K562 (cell line): ENCODE measurements at regions not wholly inside any gene's neighbourhood (a gene's known extent, or its start where the extent isn't known, plus 50 kb on each side); places are given as distances from the start of the nearest gene placed in this dataset.

Experiments used
- ATAC-seq: fragments of 200-7000 bp; cut with Tn5 transposase; 3 replicates; pipeline ENCODE4 v1.9.1; 2020; ENCODE audit warnings: moderate library complexity
- BruUV-seq: library from RNA; stranded (reverse); fragments of 400-500 nt; replicated peaks from 2 replicates; lab custom pipeline; 2021; lab: Mats Ljungman, UMichigan
- CTCF ChIA-PET: fragments of 300-600 bp; formaldehyde crosslinking; extraction: SDS; loops from one replicate; lab custom pipeline; 2021; ENCODE audit warnings: low intra/inter-chr PET ratio; lab: Yijun Ruan, JAX
- POLR2A ChIA-PET: fragments of 300-600, 350-650 bp; sonication (Branson Sonifier 250); formaldehyde crosslinking; extraction: SDS; loops from one replicate; lab custom pipeline; 2021; ENCODE audit warnings: antibody characterized with exemption, inconsistent platforms; lab: Yijun Ruan, JAX
- DNase-seq, 4 experiments: peaks; one replicate each; pipeline versions ENCODE4 v3.0.0 to v3.0.0-alpha.2; 2011 to 2018; ENCODE audit warnings: low spot score in 3 of 4, mixed read lengths in 3 of 4; ENCODE audit errors: extremely low read depth in 1 of 4
- FAIRE-seq: peaks from 2 replicates; lab custom pipeline; 2011; peaks lifted over from hg19 to GRCh38; lab: Jason Lieb, UNC
- H2AFZ ChIP-seq: 2 replicates; pipeline ENCODE4 v1.6.0; 2011; ENCODE audit warnings: low read depth, low read length, control low read depth, inconsistent platforms
- H3K27ac ChIP-seq: fragments of 200-600 bp; 3 replicates; pipeline ENCODE4 v1.8.0; 2011; ENCODE audit warnings: low read depth, mild to moderate bottlenecking, control low read depth, inconsistent platforms, low read length, moderate library complexity, mixed read lengths; ENCODE audit errors: extremely low read depth
- H3K27me3 ChIP-seq, 2 experiments: fragments of 300-600 bp in 1 of 2; 2 replicates in 1 of 2; 3 replicates in 1 of 2; pipeline versions ENCODE4 v1.6.0 to v1.8.0; 2011; ENCODE audit warnings: inconsistent platforms in 2 of 2, low read length in 2 of 2, mild to moderate bottlenecking in 1 of 2, mixed read lengths in 1 of 2, moderate library complexity in 1 of 2; ENCODE audit not compliant: control insufficient read depth in 2 of 2, insufficient read depth in 2 of 2
- H3K36me3 ChIP-seq: fragments of 300-600 bp; 3 replicates; pipeline ENCODE4 v1.8.0; 2011; ENCODE audit warnings: mild to moderate bottlenecking, low read length, inconsistent platforms; ENCODE audit not compliant: control insufficient read depth, insufficient read depth
- H3K4me1 ChIP-seq, 2 experiments: fragments of 200-600 bp in 1 of 2; replicated peaks in 1 of 2; 2 replicates in 1 of 2; 3 replicates in 1 of 2; pipeline versions ENCODE4 v1.5.1 to v1.8.0; 2011; ENCODE audit warnings: inconsistent platforms in 2 of 2, low read length in 2 of 2, mild to moderate bottlenecking in 1 of 2, mixed read lengths in 1 of 2, moderate library complexity in 1 of 2; ENCODE audit not compliant: control insufficient read depth in 2 of 2, insufficient read depth in 2 of 2
- H3K4me2 ChIP-seq: 2 replicates; pipeline ENCODE4 v1.6.1; 2011; ENCODE audit warnings: low read length, control low read depth, inconsistent platforms, mixed read lengths; ENCODE audit not compliant: insufficient read depth
- H3K4me3 ChIP-seq: fragments of 200-600 bp; sonication (generic), shearing (Covaris generic); 2 replicates; pipeline ENCODE4 v1.5.1; 2016; ENCODE audit warnings: control low read depth, inconsistent platforms
- H3K79me2 ChIP-seq: fragments of 200-600 bp; 3 replicates; pipeline ENCODE4 v1.8.0; 2011; ENCODE audit warnings: low read length, inconsistent platforms; ENCODE audit not compliant: control insufficient read depth, insufficient read depth
- H3K9ac ChIP-seq, 2 experiments: 2 replicates each; pipeline versions ENCODE4 v1.6.0 to v1.6.1; 2011; ENCODE audit warnings: low read depth in 2 of 2, low read length in 2 of 2, control low read depth in 1 of 2, inconsistent platforms in 1 of 2, mild to moderate bottlenecking in 1 of 2, mixed read lengths in 1 of 2; ENCODE audit not compliant: insufficient read depth in 1 of 2
- H3K9me1 ChIP-seq: one replicate; pipeline ENCODE4 v1.6.0; 2011; ENCODE audit warnings: inconsistent platforms, mild to moderate bottlenecking, low read length, moderate library complexity; ENCODE audit not compliant: control insufficient read depth, insufficient read depth
- H3K9me3 ChIP-seq: replicated peaks from 2 replicates; pipeline ENCODE4 v1.5.1; 2011; ENCODE audit warnings: low read depth, low read length, inconsistent platforms; ENCODE audit not compliant: control insufficient read depth, insufficient read depth
- H4K20me1 ChIP-seq: replicated peaks from 2 replicates; pipeline ENCODE4 v1.6.1; 2011; ENCODE audit warnings: low read length, inconsistent platforms, mixed read lengths; ENCODE audit not compliant: control insufficient read depth, insufficient read depth
- ADNP ChIP-seq: fragments of 200-800 bp; sonication (Bioruptor generic); IDR thresholded peaks from 2 replicates; pipeline ENCODE4 v1.6.1; 2016; ENCODE audit warnings: missing genetic modification characterization, missing compliant biosample characterization
- FOXA3 ChIP-seq, 2 experiments: fragments of 450-650 bp in 1 of 2; sonication (generic) in 1 of 2; formaldehyde crosslinking; IDR thresholded peaks in 1 of 2; conservative IDR thresholded peaks in 1 of 2; 2 replicates each; pipeline versions ENCODE4 v1.4.0 to v1.8.0; 2020 to 2022; ENCODE audit warnings: mild to moderate bottlenecking in 2 of 2, missing genetic modification reagents in 1 of 2
- GATAD2A ChIP-seq: fragments of 450-650 bp; IDR thresholded peaks from 2 replicates; pipeline ENCODE4 v1.6.1; 2017
- HMG20B ChIP-seq: fragments of 250-450 bp; sonication (Bioruptor Pico); IDR thresholded peaks from 2 replicates; pipeline ENCODE4 v1.5.0; 2021; ENCODE audit warnings: mild to moderate bottlenecking
- KDM1A ChIP-seq, 2 experiments: fragments of 450-650 bp; IDR thresholded peaks; 2 replicates each; pipeline ENCODE4 v1.6.1; 2016; ENCODE audit warnings: mild to moderate bottlenecking in 2 of 2
- LCOR ChIP-seq: sonication (generic); formaldehyde crosslinking; IDR thresholded peaks from 2 replicates; pipeline ENCODE4 v1.8.0; 2022; ENCODE audit warnings: mild to moderate bottlenecking, missing genetic modification reagents
- RBFOX2 ChIP-seq: fragments of 200-400 bp; formaldehyde crosslinking; IDR thresholded peaks from 2 replicates; pipeline ENCODE4 v1.6.1; 2017; ENCODE audit warnings: low read depth, mild to moderate bottlenecking, low read length, moderate library complexity
- RBM15 ChIP-seq: fragments of 200-400 bp; formaldehyde crosslinking; IDR thresholded peaks from 2 replicates; pipeline ENCODE4 v1.6.1; 2018; ENCODE audit warnings: mild to moderate bottlenecking, low read length, moderate library complexity; ENCODE audit not compliant: insufficient read depth
- SRSF1 ChIP-seq: fragments of 200-400 bp; formaldehyde crosslinking; IDR thresholded peaks from 2 replicates; pipeline ENCODE4 v1.6.1; 2017; ENCODE audit warnings: mild to moderate bottlenecking, low read depth, low read length, moderate library complexity
- STAT5B ChIP-seq: fragments of 250-450 bp; sonication (Bioruptor Pico); IDR thresholded peaks from 2 replicates; pipeline ENCODE4 v1.8.0; 2021; ENCODE audit warnings: mild to moderate bottlenecking, inconsistent platforms
- ZBTB26 ChIP-seq: fragments of 450-650 bp; formaldehyde crosslinking; IDR thresholded peaks from 2 replicates; pipeline ENCODE4 v1.4.0; 2022; ENCODE audit warnings: missing genetic modification characterization
- ZBTB7A ChIP-seq: IDR thresholded peaks from 2 replicates; pipeline ENCODE4 v1.6.1; 2011; ENCODE audit warnings: low read depth, mild to moderate bottlenecking, low read length, moderate library complexity, borderline replicate concordance; ENCODE audit not compliant: control insufficient read depth
- ZFPM2 ChIP-seq: fragments of 250-450 bp; sonication (Bioruptor Pico); IDR thresholded peaks from 2 replicates; pipeline ENCODE4 v1.5.1; 2022; ENCODE audit warnings: mild to moderate bottlenecking
- ZNF224 ChIP-seq: sonication (generic); formaldehyde crosslinking; IDR thresholded peaks from 2 replicates; pipeline ENCODE4 v1.8.0; 2022; ENCODE audit warnings: mild to moderate bottlenecking, missing genetic modification reagents
- ZNF347 ChIP-seq: fragments of 450-650 bp; formaldehyde crosslinking; IDR thresholded peaks from 2 replicates; pipeline ENCODE4 v1.4.0; 2020; ENCODE audit warnings: low read depth, mild to moderate bottlenecking, moderate library complexity
- ZNF431 ChIP-seq: sonication (generic); formaldehyde crosslinking; IDR thresholded peaks from 2 replicates; pipeline ENCODE4 v1.8.0; 2022; ENCODE audit warnings: mild to moderate bottlenecking, missing genetic modification reagents
- ZNF507 ChIP-seq: conservative IDR thresholded peaks from 2 replicates; pipeline ENCODE4 v1.6.1; 2017; ENCODE audit warnings: missing genetic modification characterization, missing compliant biosample characterization
- ZNF695 ChIP-seq: fragments of 450-650 bp; formaldehyde crosslinking; IDR thresholded peaks from 2 replicates; pipeline ENCODE4 v1.4.0; 2020; ENCODE audit warnings: mild to moderate bottlenecking, moderate library complexity
- WGBS: fragments of 100-300 bp; shearing (Covaris generic); methylation state at CpG from one replicate; pipeline ENCODE4 v1.1.6; 2016; ENCODE audit warnings: low coverage, mixed read lengths; ENCODE audit not compliant: insufficient coverage; ENCODE audit errors: missing lambda C conversion rate; 5-methylcytosine and 5-hydroxymethylcytosine counted together
- in situ Hi-C: fragments of 300-500 bp; cut with MboI; formaldehyde crosslinking; loops from 4 replicates; pipeline ENCODE4 v1.15.0; 2018; ENCODE audit warnings: inconsistent platforms, mixed read lengths
- intact Hi-C: fragments of 100-400 bp; cut with micrococcal nuclease; formaldehyde crosslinking; loops from 2 replicates; pipeline ENCODE4 v1.14.2; 2022
- TF ChIP-seq, protein P1 (sequence below): fragments of 450-650 bp; IDR thresholded peaks from 2 replicates; pipeline ENCODE4 v1.6.1; 2017; ENCODE audit warnings: mild to moderate bottlenecking, moderate library complexity
- TF ChIP-seq, protein P2 (sequence below): sonication (generic); formaldehyde crosslinking; IDR thresholded peaks from 2 replicates; pipeline ENCODE4 v1.8.0; 2022; ENCODE audit warnings: missing genetic modification reagents, mild to moderate bottlenecking, borderline replicate concordance

- Histone ChIP-seq H3K9ac (no peak overlapping the region), H3K9me3 (no peaks in the 10 kb centered on the region), H3K27ac (no peak overlapping the region), H3K4me2 (no peak overlapping the region), H3K4me1 (no peaks in the 10 kb centered on the region), H3K9me1 (no peaks in the 10 kb centered on the region), H3K79me2 (no peaks in the 10 kb centered on the region), H3K27me3 (no peaks in the 10 kb centered on the region; a peak in 1 of 5 replicates), H2AFZ (no peak overlapping the region), H3K36me3 (no peaks in the 10 kb centered on the region), H3K4me3 (no peak overlapping the region), H4K20me1 (no peaks in the 10 kb centered on the region)
- no TSS peak for BruUV-seq
- 0% methylated on average over 2 of the region's 2 CpGs for WGBS
- no peak for FAIRE-seq
- ChIA-PET POLR2A (no interaction called here), CTCF (no interaction called here)
- TF ChIP-seq HMG20B (CRISPR knock-in tag) (no peak), SRSF1 (no peak), FOXA3 (CRISPR knock-in tag; conservative IDR thresholded peaks at IDR 0.05 in 1 of 2, IDR thresholded peaks at IDR 0.05 in 1 of 2) (no peak), LCOR (CRISPR knock-in tag) (no peak), ZNF695 (CRISPR knock-in tag) (no peak), ADNP (tag) (no peak), ZBTB7A (no peak), RBFOX2 (no peak), RBM15 (no peak), ZFPM2 (CRISPR knock-in tag) (no peak), KDM1A (IDR thresholded peaks at IDR 0.05) (no peak), GATAD2A (no peak), ZNF347 (no peak), ZBTB26 (CRISPR knock-in tag) (no peak), ZNF507 (tag) (no peak), STAT5B (no peak), ZNF224 (CRISPR knock-in tag) (no peak), ZNF431 (CRISPR knock-in tag) (no peak)
- TF ChIP-seq, protein P1, sequence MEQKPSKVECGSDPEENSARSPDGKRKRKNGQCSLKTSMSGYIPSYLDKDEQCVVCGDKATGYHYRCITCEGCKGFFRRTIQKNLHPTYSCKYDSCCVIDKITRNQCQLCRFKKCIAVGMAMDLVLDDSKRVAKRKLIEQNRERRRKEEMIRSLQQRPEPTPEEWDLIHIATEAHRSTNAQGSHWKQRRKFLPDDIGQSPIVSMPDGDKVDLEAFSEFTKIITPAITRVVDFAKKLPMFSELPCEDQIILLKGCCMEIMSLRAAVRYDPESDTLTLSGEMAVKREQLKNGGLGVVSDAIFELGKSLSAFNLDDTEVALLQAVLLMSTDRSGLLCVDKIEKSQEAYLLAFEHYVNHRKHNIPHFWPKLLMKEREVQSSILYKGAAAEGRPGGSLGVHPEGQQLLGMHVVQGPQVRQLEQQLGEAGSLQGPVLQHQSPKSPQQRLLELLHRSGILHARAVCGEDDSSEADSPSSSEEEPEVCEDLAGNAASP: no peak
- TF ChIP-seq, protein P2, sequence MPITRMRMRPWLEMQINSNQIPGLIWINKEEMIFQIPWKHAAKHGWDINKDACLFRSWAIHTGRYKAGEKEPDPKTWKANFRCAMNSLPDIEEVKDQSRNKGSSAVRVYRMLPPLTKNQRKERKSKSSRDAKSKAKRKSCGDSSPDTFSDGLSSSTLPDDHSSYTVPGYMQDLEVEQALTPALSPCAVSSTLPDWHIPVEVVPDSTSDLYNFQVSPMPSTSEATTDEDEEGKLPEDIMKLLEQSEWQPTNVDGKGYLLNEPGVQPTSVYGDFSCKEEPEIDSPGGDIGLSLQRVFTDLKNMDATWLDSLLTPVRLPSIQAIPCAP (CRISPR knock-in tag): no peak
- in situ Hi-C loops (no loop called here), intact Hi-C loops (no loop called here)
- no peak for DNase-seq
- no peak for ATAC-seq
Observed at GRCh38 chr12:22799503-22799902, 174.5 kb downstream of the ETNK1 start.
